ENCODE measurements at regions not wholly inside any gene's neighbourhood (a gene's known extent, or its start where the extent isn't known, plus 50 kb on each side); places are given as distances from the start of the nearest gene placed in this dataset.

DNA sequence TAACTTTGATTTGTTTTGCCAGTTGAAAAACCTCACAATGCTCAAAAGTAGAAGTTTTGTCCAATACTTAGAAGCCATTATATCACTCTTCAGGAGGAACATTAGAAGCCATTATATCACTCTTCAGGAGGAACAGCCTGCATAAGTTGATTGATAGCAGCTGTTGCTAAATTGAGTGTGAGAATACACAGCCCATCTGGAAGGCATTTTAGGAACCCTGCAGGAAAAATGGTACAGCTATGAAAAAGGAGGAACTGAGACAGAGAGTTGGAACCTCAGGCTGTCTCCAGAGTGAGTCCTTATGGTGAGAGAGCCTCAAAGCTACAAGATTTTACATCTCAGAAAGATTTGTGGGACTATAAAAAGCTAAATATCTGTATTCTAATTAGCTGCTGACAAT is 207.0 kb downstream of the MYRFL start:
- H3K27ac Mint-ChIP-seq (ENCODE audit: unreplicated experiment), result no peak overlapping the region
- no peak overlapping the region for H3K4me3 Mint-ChIP-seq
- no peaks in the 10 kb centered on the region for H3K27me3 Mint-ChIP-seq (ENCODE audit: low read depth)
- TF ChIP-seq, protein P1, sequence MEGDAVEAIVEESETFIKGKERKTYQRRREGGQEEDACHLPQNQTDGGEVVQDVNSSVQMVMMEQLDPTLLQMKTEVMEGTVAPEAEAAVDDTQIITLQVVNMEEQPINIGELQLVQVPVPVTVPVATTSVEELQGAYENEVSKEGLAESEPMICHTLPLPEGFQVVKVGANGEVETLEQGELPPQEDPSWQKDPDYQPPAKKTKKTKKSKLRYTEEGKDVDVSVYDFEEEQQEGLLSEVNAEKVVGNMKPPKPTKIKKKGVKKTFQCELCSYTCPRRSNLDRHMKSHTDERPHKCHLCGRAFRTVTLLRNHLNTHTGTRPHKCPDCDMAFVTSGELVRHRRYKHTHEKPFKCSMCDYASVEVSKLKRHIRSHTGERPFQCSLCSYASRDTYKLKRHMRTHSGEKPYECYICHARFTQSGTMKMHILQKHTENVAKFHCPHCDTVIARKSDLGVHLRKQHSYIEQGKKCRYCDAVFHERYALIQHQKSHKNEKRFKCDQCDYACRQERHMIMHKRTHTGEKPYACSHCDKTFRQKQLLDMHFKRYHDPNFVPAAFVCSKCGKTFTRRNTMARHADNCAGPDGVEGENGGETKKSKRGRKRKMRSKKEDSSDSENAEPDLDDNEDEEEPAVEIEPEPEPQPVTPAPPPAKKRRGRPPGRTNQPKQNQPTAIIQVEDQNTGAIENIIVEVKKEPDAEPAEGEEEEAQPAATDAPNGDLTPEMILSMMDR (conservative IDR thresholded peaks at IDR 0.05), result no peak
- H3K4me1 Mint-ChIP-seq, result no peaks in the 10 kb centered on the region
- peaks cover 4% of the 10 kb centered on the region for H3K9me3 Mint-ChIP-seq
- no peaks in the 10 kb centered on the region for H3K36me3 Mint-ChIP-seq (ENCODE audit: low read depth)
- no peak for DNase-seq (ENCODE audit: low read depth, low spot score)

GRCh38 chr12:70033310-70033709 is 208.3 kb downstream of the MYRFL start:
- TF ChIP-seq, protein P1 (conservative IDR thresholded peaks at IDR 0.05), result no peak
- Mint-ChIP-seq H3K9me3 (peaks cover 4% of the 10 kb centered on the region), H3K27ac (ENCODE audit: unreplicated experiment) (no peak overlapping the region), H3K4me1 (no peaks in the 10 kb centered on the region), H3K36me3 (ENCODE audit: low read depth) (no peaks in the 10 kb centered on the region), H3K27me3 (ENCODE audit: low read depth) (no peaks in the 10 kb centered on the region), H3K4me3 (no peak overlapping the region)
- DNase-seq (ENCODE audit: low read depth, low spot score), result no peak

GRCh38 chr12:70040141-70040540 is 203.1 kb upstream of the CNOT2 start:
- no peak overlapping the region for H3K27ac Mint-ChIP-seq (ENCODE audit: unreplicated experiment)
- no peak overlapping the region for H3K4me3 Mint-ChIP-seq
- DNase-seq (ENCODE audit: low read depth, low spot score), result no peak
- TF ChIP-seq, protein P1 (conservative IDR thresholded peaks at IDR 0.05), result no peak
- no peaks in the 10 kb centered on the region for H3K9me3 Mint-ChIP-seq
- H3K4me1 Mint-ChIP-seq, result no peaks in the 10 kb centered on the region
- H3K36me3 Mint-ChIP-seq (ENCODE audit: low read depth), result no peaks in the 10 kb centered on the region
- H3K27me3 Mint-ChIP-seq (ENCODE audit: low read depth), result no peaks in the 10 kb centered on the region

GRCh38 chr12:70042675-70043074 is 200.6 kb upstream of the CNOT2 start:
- no peaks in the 10 kb centered on the region for H3K27me3 Mint-ChIP-seq (ENCODE audit: low read depth)
- no peak overlapping the region for H3K27ac Mint-ChIP-seq (ENCODE audit: unreplicated experiment)
- TF ChIP-seq, protein P1 (conservative IDR thresholded peaks at IDR 0.05), result no peak
- no peak overlapping the region for H3K4me3 Mint-ChIP-seq
- no peaks in the 10 kb centered on the region for H3K4me1 Mint-ChIP-seq
- no peaks in the 10 kb centered on the region for H3K36me3 Mint-ChIP-seq (ENCODE audit: low read depth)
- H3K9me3 Mint-ChIP-seq, result no peaks in the 10 kb centered on the region
- no peak for DNase-seq (ENCODE audit: low read depth, low spot score)

- Mint-ChIP-seq H3K4me1 (no peaks in the 10 kb centered on the region), H3K27ac (ENCODE audit: unreplicated experiment) (no peak overlapping the region), H3K9me3 (no peaks in the 10 kb centered on the region), H3K27me3 (ENCODE audit: low read depth) (no peaks in the 10 kb centered on the region), H3K36me3 (ENCODE audit: low read depth) (no peaks in the 10 kb centered on the region), H3K4me3 (no peak overlapping the region)
- DNase-seq (ENCODE audit: low read depth, low spot score), result no peak
- TF ChIP-seq, protein P1 (conservative IDR thresholded peaks at IDR 0.05), result no peak
Measured at GRCh38 chr12:70043490-70044138, 199.6 kb upstream of the CNOT2 start.
